GM12873 (cell line): ENCODE measurements at regions not wholly inside any gene's neighbourhood (a gene's known extent, or its start where the extent isn't known, plus 50 kb on each side); places are given as distances from the start of the nearest gene placed in this dataset.

Source experiments
- TF ChIP-seq, protein P1 (sequence below): IDR thresholded peaks from 2 replicates; pipeline ENCODE4 v1.5.1; 2012; ENCODE audit warnings: low read depth, mild to moderate bottlenecking, moderate library complexity, low read length, control low read depth; ENCODE audit not compliant: insufficient read depth; ENCODE audit errors: missing control alignments

GRCh38 chr13:111022886-111023285, 92.2 kb upstream of the ARHGEF7 start:
- TF ChIP-seq, protein P1, sequence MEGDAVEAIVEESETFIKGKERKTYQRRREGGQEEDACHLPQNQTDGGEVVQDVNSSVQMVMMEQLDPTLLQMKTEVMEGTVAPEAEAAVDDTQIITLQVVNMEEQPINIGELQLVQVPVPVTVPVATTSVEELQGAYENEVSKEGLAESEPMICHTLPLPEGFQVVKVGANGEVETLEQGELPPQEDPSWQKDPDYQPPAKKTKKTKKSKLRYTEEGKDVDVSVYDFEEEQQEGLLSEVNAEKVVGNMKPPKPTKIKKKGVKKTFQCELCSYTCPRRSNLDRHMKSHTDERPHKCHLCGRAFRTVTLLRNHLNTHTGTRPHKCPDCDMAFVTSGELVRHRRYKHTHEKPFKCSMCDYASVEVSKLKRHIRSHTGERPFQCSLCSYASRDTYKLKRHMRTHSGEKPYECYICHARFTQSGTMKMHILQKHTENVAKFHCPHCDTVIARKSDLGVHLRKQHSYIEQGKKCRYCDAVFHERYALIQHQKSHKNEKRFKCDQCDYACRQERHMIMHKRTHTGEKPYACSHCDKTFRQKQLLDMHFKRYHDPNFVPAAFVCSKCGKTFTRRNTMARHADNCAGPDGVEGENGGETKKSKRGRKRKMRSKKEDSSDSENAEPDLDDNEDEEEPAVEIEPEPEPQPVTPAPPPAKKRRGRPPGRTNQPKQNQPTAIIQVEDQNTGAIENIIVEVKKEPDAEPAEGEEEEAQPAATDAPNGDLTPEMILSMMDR = no peak

DNA sequence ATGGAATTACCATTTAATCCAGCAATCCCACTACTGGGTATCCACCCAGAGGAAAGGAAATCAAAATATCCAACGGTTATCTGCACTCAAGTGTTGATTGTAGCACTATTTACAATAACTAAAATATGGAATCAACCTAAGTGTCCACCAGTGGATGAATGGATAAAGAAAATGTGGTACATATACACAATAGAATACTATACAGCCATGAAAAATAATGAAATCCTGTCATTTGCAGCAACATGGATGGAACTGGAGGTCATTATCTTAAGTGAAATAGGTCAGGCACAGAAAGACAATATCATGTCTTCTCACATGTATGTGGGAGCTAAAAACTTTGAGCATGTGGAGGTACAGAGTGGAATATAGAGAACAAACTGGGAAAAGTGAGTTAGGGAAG, 92.9 kb upstream of the ARHGEF7 start:
- TF ChIP-seq, protein P1 = no peak

GRCh38 chr13:111021270-111021669, 93.8 kb upstream of the ARHGEF7 start:
- TF ChIP-seq, protein P1 = no peak

DNA sequence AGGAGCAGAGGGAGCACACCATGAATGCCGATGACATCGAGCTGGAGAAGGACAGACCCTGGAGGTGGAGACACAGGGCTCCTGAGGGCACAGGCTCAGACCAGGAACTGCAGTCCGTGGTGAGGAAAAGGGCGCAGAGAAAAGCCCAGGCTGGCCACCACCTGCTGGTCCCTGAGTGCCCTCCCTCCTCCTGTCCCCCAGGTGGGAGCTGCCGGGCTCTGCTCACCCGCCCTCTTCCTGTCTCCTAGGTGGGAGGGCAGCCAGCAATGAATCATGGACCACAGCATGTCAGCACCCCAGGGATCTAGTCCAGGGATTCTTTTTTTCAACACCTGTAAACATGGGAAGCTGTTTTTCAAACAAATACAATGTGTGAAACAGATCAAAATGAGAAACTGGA, 94.6 kb upstream of the ARHGEF7 start:
- TF ChIP-seq, protein P1 = no peak

DNA sequence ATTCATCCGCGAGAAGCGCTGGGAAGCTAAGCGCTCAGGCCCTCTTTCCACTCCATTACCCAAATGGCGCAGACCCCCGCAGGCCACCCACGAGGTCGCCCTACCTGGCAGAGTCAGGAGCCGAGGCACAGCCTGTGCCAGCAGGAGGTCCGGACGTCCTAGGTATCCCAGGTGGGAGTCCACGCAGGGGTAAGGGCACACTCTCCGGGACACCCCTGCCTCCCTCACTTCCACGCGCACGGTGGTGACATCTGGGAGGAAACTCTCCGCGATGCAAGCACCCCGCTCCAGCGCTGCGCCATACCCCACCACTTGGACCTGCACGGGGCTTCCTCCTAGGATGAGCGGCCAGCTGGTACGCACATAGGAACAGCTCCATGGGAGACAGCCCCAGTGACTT, 95.1 kb upstream of the ARHGEF7 start:
- TF ChIP-seq, protein P1 = no peak

DNA sequence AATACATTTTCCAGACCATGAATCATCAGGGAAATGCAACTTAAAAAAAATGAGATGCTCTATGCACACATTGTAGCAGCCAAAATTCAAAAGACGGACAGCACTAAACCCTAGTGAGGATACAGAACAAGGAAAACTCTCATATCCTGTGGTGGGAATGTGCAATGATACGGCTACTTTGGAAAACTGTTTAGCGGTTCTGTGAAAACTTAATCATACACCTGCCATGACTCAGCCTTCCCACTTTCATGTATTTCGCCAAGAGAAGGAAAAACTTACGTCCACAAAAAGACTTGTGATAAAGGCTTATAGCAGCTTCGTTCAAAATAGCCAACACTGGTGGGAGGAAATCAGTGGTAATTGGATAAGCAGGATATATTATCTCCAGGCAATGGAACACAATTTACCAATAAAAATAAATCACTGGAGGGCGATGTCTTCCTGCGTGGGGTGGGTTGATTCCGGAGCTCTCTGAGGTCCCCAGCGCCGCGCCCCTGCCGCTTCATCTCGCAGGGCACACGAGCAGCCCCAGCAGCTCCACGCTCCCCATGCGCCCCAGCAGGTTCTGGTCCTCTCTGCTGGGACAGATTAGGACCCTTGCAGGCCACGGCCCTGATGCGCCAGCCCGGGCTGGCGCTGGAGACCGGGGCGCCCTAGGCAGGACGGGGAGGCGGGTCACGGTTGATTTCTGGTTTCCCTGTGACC, 97.2 kb upstream of the ARHGEF7 start:
- TF ChIP-seq, protein P1 = no peak

- TF ChIP-seq, protein P1 = no peak
Observed at GRCh38 chr13:111013196-111013595, 98.3 kb upstream of the ANKRD10 start.
